Lung (tissue), 11 donors: ENCODE measurements at regions not wholly inside any gene's neighbourhood (a gene's known extent, or its start where the extent isn't known, plus 50 kb on each side); places are given as distances from the start of the nearest gene placed in this dataset.

Experiments used
- ATAC-seq: fragments of 200-7000 bp; cut with Tn5 transposase; one replicate; pipeline ENCODE4 v1.9.1; 2020; ENCODE audit warnings: moderate number of reproducible peaks; ENCODE audit not compliant: insufficient read depth, low FRiP score
- DNase-seq, 3 donors: peaks; one replicate each; pipeline ENCODE4 v3.0.0-alpha.2; 2013 to 2017
- H3K27ac ChIP-seq, 2 donors: one replicate each; pipeline ENCODE4 v1.5.1; 2013; ENCODE audit warnings: mild to moderate bottlenecking in 2 of 2, moderate library complexity in 2 of 2, control low read depth in 1 of 2, inconsistent platforms in 1 of 2, low read depth in 1 of 2, low read length in 1 of 2
- H3K27me3 ChIP-seq, 3 donors: one replicate each; pipeline ENCODE4 v1.5.1; 2013; ENCODE audit warnings: low read length in 2 of 3; ENCODE audit not compliant: control insufficient read depth in 3 of 3, insufficient read depth in 3 of 3
- H3K36me3 ChIP-seq, 4 donors: one replicate each; pipeline ENCODE4 v1.5.1; 2013; ENCODE audit warnings: low read length in 4 of 4, mild to moderate bottlenecking in 1 of 4, moderate library complexity in 1 of 4; ENCODE audit not compliant: control insufficient read depth in 4 of 4, insufficient read depth in 4 of 4
- H3K4me1 ChIP-seq, 5 donors: one replicate each; pipeline ENCODE4 v1.5.1; 2013; ENCODE audit warnings: low read length in 5 of 5, mild to moderate bottlenecking in 2 of 5, moderate library complexity in 1 of 5; ENCODE audit not compliant: control insufficient read depth in 5 of 5, insufficient read depth in 5 of 5
- H3K4me3 ChIP-seq: one replicate; pipeline ENCODE4 v1.5.1; 2013; ENCODE audit warnings: mild to moderate bottlenecking, control low read depth, moderate library complexity
- H3K9ac ChIP-seq, 2 donors: one replicate each; pipeline ENCODE4 v1.5.1; 2013; ENCODE audit warnings: low read length in 2 of 2, control low read depth in 1 of 2; ENCODE audit not compliant: insufficient read depth in 1 of 2
- H3K9me3 ChIP-seq, 4 donors: one replicate each; pipeline ENCODE4 v1.5.1; 2013; ENCODE audit warnings: low read length in 3 of 4, mild to moderate bottlenecking in 1 of 4, moderate library complexity in 1 of 4; ENCODE audit not compliant: control insufficient read depth in 4 of 4, insufficient read depth in 3 of 4
- WGBS, 2 donors: extraction: QIAGEN DNeasy Blood & Tissue Kit; methylation state at CpG; one replicate each; pipeline ENCODE4 v1.1.7; 2013; 5-methylcytosine and 5-hydroxymethylcytosine counted together
- TF ChIP-seq, protein P1 (sequence below): IDR thresholded peaks from 2 replicates; pipeline ENCODE4 v1.5.1; 2012; ENCODE audit warnings: mild to moderate bottlenecking; ENCODE audit errors: control extremely low read depth, extremely low read depth
- donor health status: control.
- donor health status: control.
- donor health status: Bipolar disorder and iron deficiency.
- donor health status: healthy.
- donor health status: DM: yes; HTN: yes; CAD: no.

DNA sequence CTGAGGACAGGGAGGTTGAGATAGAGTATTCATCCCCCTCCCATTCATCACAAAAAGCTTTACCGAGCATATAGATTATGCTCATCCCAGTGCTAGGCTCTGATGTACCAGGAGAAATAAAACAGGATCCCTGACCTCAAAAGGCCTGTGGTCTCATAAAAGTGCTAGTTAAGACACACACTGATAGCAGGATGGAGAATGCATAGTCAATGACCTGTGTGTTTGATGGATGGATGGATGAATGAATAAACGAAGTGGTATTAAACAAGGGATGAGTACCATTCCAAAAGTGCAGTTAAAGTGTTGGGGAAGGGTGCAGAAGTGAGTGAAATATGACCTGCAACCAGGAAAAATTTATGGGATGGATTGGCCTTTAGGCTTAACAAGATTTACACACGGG lies 133.9 kb upstream of the NUDT7 start:
- H3K9ac ChIP-seq = no peak overlapping the region
- H3K36me3 ChIP-seq = no peaks in the 10 kb centered on the region
- DNase-seq (no peak), ATAC-seq (no peak)
- peaks cover 0 to 13% (median 0%) of the 10 kb centered on the region in 5 donors for H3K4me1 ChIP-seq
- H3K27ac ChIP-seq = no peak overlapping the region
- WGBS, 2 donors = 71 to 81% methylated on average over 3 of the region's 3 CpGs
- no peaks in the 10 kb centered on the region for H3K9me3 ChIP-seq
- no peak overlapping the region for H3K4me3 ChIP-seq
- no peaks in the 10 kb centered on the region for H3K27me3 ChIP-seq
- TF ChIP-seq, protein P1, sequence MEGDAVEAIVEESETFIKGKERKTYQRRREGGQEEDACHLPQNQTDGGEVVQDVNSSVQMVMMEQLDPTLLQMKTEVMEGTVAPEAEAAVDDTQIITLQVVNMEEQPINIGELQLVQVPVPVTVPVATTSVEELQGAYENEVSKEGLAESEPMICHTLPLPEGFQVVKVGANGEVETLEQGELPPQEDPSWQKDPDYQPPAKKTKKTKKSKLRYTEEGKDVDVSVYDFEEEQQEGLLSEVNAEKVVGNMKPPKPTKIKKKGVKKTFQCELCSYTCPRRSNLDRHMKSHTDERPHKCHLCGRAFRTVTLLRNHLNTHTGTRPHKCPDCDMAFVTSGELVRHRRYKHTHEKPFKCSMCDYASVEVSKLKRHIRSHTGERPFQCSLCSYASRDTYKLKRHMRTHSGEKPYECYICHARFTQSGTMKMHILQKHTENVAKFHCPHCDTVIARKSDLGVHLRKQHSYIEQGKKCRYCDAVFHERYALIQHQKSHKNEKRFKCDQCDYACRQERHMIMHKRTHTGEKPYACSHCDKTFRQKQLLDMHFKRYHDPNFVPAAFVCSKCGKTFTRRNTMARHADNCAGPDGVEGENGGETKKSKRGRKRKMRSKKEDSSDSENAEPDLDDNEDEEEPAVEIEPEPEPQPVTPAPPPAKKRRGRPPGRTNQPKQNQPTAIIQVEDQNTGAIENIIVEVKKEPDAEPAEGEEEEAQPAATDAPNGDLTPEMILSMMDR = no peak

DNA sequence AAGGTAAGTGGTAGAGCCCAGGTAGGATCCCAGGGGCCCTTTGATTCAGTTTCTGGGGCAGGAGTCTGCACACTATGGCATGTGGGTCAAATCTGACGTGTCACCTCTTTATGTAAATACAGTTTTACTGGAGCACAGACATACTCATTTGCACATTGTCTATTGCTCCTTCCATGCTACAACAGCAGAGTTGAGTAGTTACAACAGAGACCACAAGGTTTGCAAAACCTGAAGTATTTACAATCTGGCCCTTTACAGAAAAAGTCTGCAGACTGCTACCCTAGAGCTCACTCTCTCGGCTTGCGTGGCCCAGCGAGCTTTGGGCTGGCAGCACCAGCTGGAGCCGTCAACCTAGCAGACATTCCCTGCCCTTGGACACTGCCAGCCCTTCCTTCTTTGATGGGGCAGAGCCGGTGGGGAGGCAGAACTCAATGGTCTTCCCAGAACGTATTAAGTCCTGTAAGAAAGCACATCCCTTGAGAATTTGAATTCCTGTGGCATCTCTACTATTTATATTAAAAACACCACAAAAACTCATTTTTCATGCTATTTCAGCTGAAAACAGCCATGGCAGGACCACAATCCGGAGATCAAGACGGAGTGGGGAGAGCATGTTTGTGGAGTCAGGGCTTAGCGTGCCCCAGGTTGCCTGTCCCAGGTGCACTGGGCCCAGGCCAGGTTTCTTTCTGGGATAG lies 133.1 kb upstream of the NUDT7 start:
- no peak overlapping the region for H3K4me3 ChIP-seq
- no peaks in the 10 kb centered on the region for H3K27me3 ChIP-seq
- TF ChIP-seq, protein P1 = no peak
- 78 to 89% methylated on average over 10 of the region's 10 CpGs for WGBS, 2 donors
- no peak overlapping the region for H3K9ac ChIP-seq
- no peaks in the 10 kb centered on the region for H3K36me3 ChIP-seq
- no peak for ATAC-seq
- H3K4me1 ChIP-seq = peaks cover 0 to 13% (median 0%) of the 10 kb centered on the region in 5 donors
- peak in 1 of 3 donors; percentile 22 for DNase-seq
- H3K27ac ChIP-seq = no peak overlapping the region
- H3K9me3 ChIP-seq = no peaks in the 10 kb centered on the region

DNA sequence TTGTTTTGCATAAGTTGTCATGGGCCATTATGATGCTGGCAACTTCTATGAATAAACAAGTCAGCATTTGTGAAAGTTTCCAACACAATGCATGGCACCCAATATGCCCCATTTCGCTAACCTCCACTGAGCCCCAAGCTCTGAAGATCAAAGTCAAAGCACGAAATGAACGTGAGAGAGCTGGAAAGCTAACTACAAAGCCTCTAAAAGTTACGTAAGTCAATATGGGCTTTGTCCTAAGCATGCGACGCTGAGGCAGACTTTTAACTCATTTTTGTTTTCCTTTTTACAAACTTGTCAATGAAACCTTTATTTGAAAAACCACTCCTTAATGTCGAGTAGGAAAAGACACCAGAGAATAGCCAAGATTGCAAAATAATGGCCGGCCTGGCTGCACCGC lies 131.6 kb upstream of the NUDT7 start:
- Histone ChIP-seq H3K9ac (no peak overlapping the region), H3K4me1 (peaks cover 0 to 20% (median 0%) of the 10 kb centered on the region in 5 donors), H3K27ac (no peak overlapping the region), H3K4me3 (no peak overlapping the region), H3K27me3 (no peaks in the 10 kb centered on the region), H3K36me3 (no peaks in the 10 kb centered on the region), H3K9me3 (no peaks in the 10 kb centered on the region)
- no peak for DNase-seq
- WGBS, 2 donors = 79 to 87% methylated on average over 9 of the region's 9 CpGs
- TF ChIP-seq, protein P1 = no peak
- ATAC-seq = no peak

DNA sequence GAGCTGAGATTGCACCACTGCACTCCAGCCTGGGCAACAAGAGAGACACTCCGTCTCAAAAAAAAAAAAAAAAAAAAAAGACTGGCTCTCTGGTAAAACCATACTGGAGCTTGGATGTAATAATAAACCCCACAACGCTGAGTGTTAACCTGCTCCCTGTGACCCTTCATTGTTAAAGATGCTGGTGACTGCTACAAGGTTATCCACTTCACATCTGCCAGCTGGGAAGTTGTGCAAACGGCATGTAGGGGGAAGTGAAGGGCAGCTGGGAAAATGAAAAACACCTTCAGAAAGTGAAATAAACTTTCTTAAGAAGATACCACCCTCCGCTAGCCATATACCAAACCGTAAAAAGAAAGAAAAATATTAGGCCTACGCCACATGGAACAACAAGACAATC lies 131.0 kb upstream of the NUDT7 start:
- H3K4me3 ChIP-seq = no peak overlapping the region
- ATAC-seq = no peak
- H3K9me3 ChIP-seq = no peaks in the 10 kb centered on the region
- TF ChIP-seq, protein P1 = no peak
- no peak for DNase-seq
- H3K36me3 ChIP-seq = no peaks in the 10 kb centered on the region
- H3K9ac ChIP-seq = no peak overlapping the region
- no peak overlapping the region for H3K27ac ChIP-seq
- WGBS, 2 donors = 77 to 79% methylated on average over 6 of the region's 6 CpGs
- no peaks in the 10 kb centered on the region for H3K27me3 ChIP-seq
- peaks cover 0 to 26% (median 3%) of the 10 kb centered on the region in 5 donors for H3K4me1 ChIP-seq
